Naive thymus-derived CD4-positive, alpha-beta T cell (primary cell): ENCODE measurements at regions not wholly inside any gene's neighbourhood (a gene's known extent, or its start where the extent isn't known, plus 50 kb on each side); places are given as distances from the start of the nearest gene placed in this dataset.

Source experiments
- ATAC-seq: fragments of 150-1000 bp; cut with Tn5 transposase; 2 replicates; pipeline ENCODE4 v1.10.0; 2021; ENCODE audit warnings: mild to moderate bottlenecking, moderate library complexity
- CTCF ChIA-PET: fragments of 350-600 bp; sonication (Branson Sonifier 250); formaldehyde crosslinking; loops from one replicate; lab custom pipeline; 2021; ENCODE audit warnings: antibody characterized with exemption; lab: Charles Lee
- POLR2A ChIA-PET: fragments of 350-600 bp; sonication (Branson Sonifier 250); formaldehyde crosslinking; loops from one replicate; lab custom pipeline; 2021; ENCODE audit warnings: antibody characterized with exemption, inconsistent platforms; lab: Charles Lee
- DNase-seq, 9 donors: peaks; one replicate each; pipeline versions ENCODE4 v3.0.0 to v3.0.0-alpha.2; 2020 to 2022; ENCODE audit warnings: mixed read lengths in 1 of 9
- H3K27ac ChIP-seq: one replicate; pipeline ENCODE4 v1.7.0; 2013; ENCODE audit warnings: mild to moderate bottlenecking, low read depth, low read length, moderate library complexity
- H3K27me3 ChIP-seq, 2 donors: one replicate each; pipeline ENCODE4 v1.7.0; 2013; ENCODE audit warnings: low read length in 2 of 2, mild to moderate bottlenecking in 2 of 2, moderate library complexity in 2 of 2; ENCODE audit not compliant: control insufficient read depth in 2 of 2, insufficient read depth in 2 of 2
- H3K36me3 ChIP-seq, 3 experiments: 1 replicate in 2 of 3; 2 replicates in 1 of 3; pipeline ENCODE4 v1.7.0; 2013; ENCODE audit warnings: low read length in 3 of 3, mild to moderate bottlenecking in 3 of 3, moderate library complexity in 1 of 3; ENCODE audit not compliant: insufficient read depth in 3 of 3, control insufficient read depth in 2 of 3
- H3K4me1 ChIP-seq, 2 donors: one replicate each; pipeline ENCODE4 v1.7.0; 2013; ENCODE audit warnings: low read length in 2 of 2, mild to moderate bottlenecking in 2 of 2, moderate library complexity in 1 of 2; ENCODE audit not compliant: control insufficient read depth in 2 of 2, insufficient read depth in 2 of 2
- H3K4me3 ChIP-seq: 2 replicates; pipeline ENCODE4 v1.7.0; 2013; ENCODE audit warnings: mild to moderate bottlenecking, low read length
- H3K9me3 ChIP-seq, 3 experiments: 1 replicate in 2 of 3; 2 replicates in 1 of 3; pipeline ENCODE4 v1.7.0; 2013; ENCODE audit warnings: low read length in 3 of 3; ENCODE audit not compliant: control insufficient read depth in 2 of 3
- H3K27ac Mint-ChIP-seq, 9 donors: one replicate each; pipeline ENCODE4 v1.8.0; 2020 to 2022; ENCODE audit warnings: mixed read lengths in 9 of 9, mild to moderate bottlenecking in 8 of 9, moderate library complexity in 5 of 9, inconsistent platforms in 2 of 9
- H3K27me3 Mint-ChIP-seq, 5 donors: one replicate each; pipeline ENCODE4 v1.8.0; 2021 to 2022; ENCODE audit warnings: mixed read lengths in 5 of 5, mild to moderate bottlenecking in 1 of 5
- H3K36me3 Mint-ChIP-seq, 5 donors: one replicate each; pipeline ENCODE4 v1.8.0; 2020 to 2022; ENCODE audit warnings: mixed read lengths in 5 of 5, mild to moderate bottlenecking in 3 of 5, inconsistent platforms in 1 of 5
- H3K4me1 Mint-ChIP-seq, 7 donors: one replicate each; pipeline ENCODE4 v1.8.0; 2020 to 2022; ENCODE audit warnings: mixed read lengths in 7 of 7, mild to moderate bottlenecking in 3 of 7, inconsistent platforms in 1 of 7
- H3K4me3 Mint-ChIP-seq, 10 donors: one replicate each; pipeline ENCODE4 v1.8.0; 2020 to 2022; ENCODE audit warnings: mild to moderate bottlenecking in 10 of 10, mixed read lengths in 10 of 10, moderate library complexity in 6 of 10, inconsistent platforms in 2 of 10
- H3K9me3 Mint-ChIP-seq, 11 donors: one replicate each; pipeline ENCODE4 v1.8.0; 2020 to 2022; ENCODE audit warnings: mixed read lengths in 11 of 11, mild to moderate bottlenecking in 4 of 11, inconsistent platforms in 1 of 11, moderate library complexity in 1 of 11
- intact Hi-C, 2 donors: fragments of 100-400 bp; cut with micrococcal nuclease; formaldehyde crosslinking; loops; one replicate each; pipeline ENCODE4 v1.15.1; 2023

- no peak for ATAC-seq
- no peaks in the 10 kb centered on the region for H3K9me3 ChIP-seq
- ChIA-PET POLR2A (no interaction called here), CTCF (no interaction called here)
- Mint-ChIP-seq H3K27ac (no peak overlapping the region), H3K9me3 (peaks cover 0 to 3% (median 0%) of the 10 kb centered on the region in 11 donors), H3K36me3 (no peaks in the 10 kb centered on the region), H3K4me3 (no peak overlapping the region), H3K27me3 (peaks cover 0 to 9% (median 0%) of the 10 kb centered on the region in 5 donors), H3K4me1 (no peaks in the 10 kb centered on the region)
- H3K27ac ChIP-seq: no peak overlapping the region
- no peaks in the 10 kb centered on the region for H3K27me3 ChIP-seq
- no peaks in the 10 kb centered on the region for H3K4me1 ChIP-seq
- no peak for DNase-seq
- H3K36me3 ChIP-seq: no peaks in the 10 kb centered on the region
- intact Hi-C loops: no loop called here
- no peak overlapping the region for H3K4me3 ChIP-seq
Observed at GRCh38 chr4:175929932-175930331, 117.9 kb upstream of the GPM6A start.

- no peaks in the 10 kb centered on the region for H3K27me3 ChIP-seq
- H3K27me3 Mint-ChIP-seq: peaks cover 0 to 14% (median 0%) of the 10 kb centered on the region in 5 donors
- H3K4me3 Mint-ChIP-seq: no peak overlapping the region
- ChIA-PET CTCF (no interaction called here), POLR2A (no interaction called here)
- H3K36me3 Mint-ChIP-seq: no peaks in the 10 kb centered on the region
- H3K9me3 Mint-ChIP-seq: peaks cover 0 to 3% (median 0%) of the 10 kb centered on the region in 11 donors
- H3K27ac ChIP-seq: no peak overlapping the region
- no peak overlapping the region for H3K27ac Mint-ChIP-seq
- no peak overlapping the region for H3K4me3 ChIP-seq
- no peaks in the 10 kb centered on the region for H3K4me1 Mint-ChIP-seq
- H3K36me3 ChIP-seq: no peaks in the 10 kb centered on the region
- no peaks in the 10 kb centered on the region for H3K4me1 ChIP-seq
- no peaks in the 10 kb centered on the region for H3K9me3 ChIP-seq
- DNase-seq (no peak), ATAC-seq (no peak)
- intact Hi-C loops: no loop called here
Observed at GRCh38 chr4:175930471-175930870, 118.4 kb upstream of the GPM6A start.

- no peaks in the 10 kb centered on the region for H3K36me3 Mint-ChIP-seq
- DNase-seq (no peak), ATAC-seq (no peak)
- ChIA-PET CTCF (no interaction called here), POLR2A (no interaction called here)
- H3K4me3 ChIP-seq: no peak overlapping the region
- no peaks in the 10 kb centered on the region for H3K27me3 ChIP-seq
- intact Hi-C loops: no loop called here
- peaks cover 0 to 14% (median 0%) of the 10 kb centered on the region in 5 donors for H3K27me3 Mint-ChIP-seq
- no peaks in the 10 kb centered on the region for H3K4me1 Mint-ChIP-seq
- no peaks in the 10 kb centered on the region for H3K4me1 ChIP-seq
- no peak overlapping the region for H3K27ac Mint-ChIP-seq
- H3K9me3 Mint-ChIP-seq: peaks cover 0 to 3% (median 0%) of the 10 kb centered on the region in 11 donors
- no peak overlapping the region for H3K4me3 Mint-ChIP-seq
- no peaks in the 10 kb centered on the region for H3K36me3 ChIP-seq
- no peaks in the 10 kb centered on the region for H3K9me3 ChIP-seq
- no peak overlapping the region for H3K27ac ChIP-seq
Observed at GRCh38 chr4:175932116-175932515, 120.1 kb upstream of the GPM6A start.

GRCh38 chr4:175934506-175934905, 122.4 kb upstream of the GPM6A start:
- H3K4me3 Mint-ChIP-seq: no peak overlapping the region
- H3K9me3 Mint-ChIP-seq: peaks cover 0 to 2% (median 0%) of the 10 kb centered on the region in 11 donors
- no peaks in the 10 kb centered on the region for H3K27me3 ChIP-seq
- POLR2A ChIA-PET: no interaction called here
- no peak overlapping the region for H3K4me3 ChIP-seq
- intact Hi-C loops: no loop called here
- no peaks in the 10 kb centered on the region for H3K4me1 Mint-ChIP-seq
- no peaks in the 10 kb centered on the region for H3K9me3 ChIP-seq
- ATAC-seq (no peak), DNase-seq (no peak)
- CTCF ChIA-PET: no interaction called here
- H3K36me3 Mint-ChIP-seq: no peaks in the 10 kb centered on the region
- no peaks in the 10 kb centered on the region for H3K4me1 ChIP-seq
- peaks cover 0 to 14% (median 0%) of the 10 kb centered on the region in 5 donors for H3K27me3 Mint-ChIP-seq
- no peak overlapping the region for H3K27ac Mint-ChIP-seq
- H3K36me3 ChIP-seq: no peaks in the 10 kb centered on the region
- no peak overlapping the region for H3K27ac ChIP-seq

GRCh38 chr4:175935016-175935661, 123.1 kb upstream of the GPM6A start:
- Histone ChIP-seq H3K27ac (no peak overlapping the region), H3K27me3 (no peaks in the 10 kb centered on the region), H3K4me3 (no peak overlapping the region), H3K4me1 (no peaks in the 10 kb centered on the region), H3K36me3 (no peaks in the 10 kb centered on the region), H3K9me3 (no peaks in the 10 kb centered on the region)
- Mint-ChIP-seq H3K4me3 (no peak overlapping the region), H3K9me3 (peaks cover 0 to 2% (median 0%) of the 10 kb centered on the region in 11 donors), H3K36me3 (no peaks in the 10 kb centered on the region), H3K4me1 (no peaks in the 10 kb centered on the region), H3K27ac (no peak overlapping the region), H3K27me3 (peaks cover 0 to 14% (median 0%) of the 10 kb centered on the region in 5 donors)
- intact Hi-C loops: no loop called here
- DNase-seq: no peak
- ATAC-seq: no peak
- ChIA-PET CTCF (no interaction called here), POLR2A (no interaction called here)

- ChIA-PET POLR2A (no interaction called here), CTCF (no interaction called here)
- no peaks in the 10 kb centered on the region for H3K9me3 ChIP-seq
- H3K27ac Mint-ChIP-seq: no peak overlapping the region
- no peaks in the 10 kb centered on the region for H3K27me3 ChIP-seq
- no peaks in the 10 kb centered on the region for H3K9me3 Mint-ChIP-seq
- H3K36me3 ChIP-seq: no peaks in the 10 kb centered on the region
- peaks cover 0 to 10% (median 6%) of the 10 kb centered on the region in 7 donors for H3K4me1 Mint-ChIP-seq
- DNase-seq: no peak
- ATAC-seq: no peak
- H3K4me3 ChIP-seq: no peak overlapping the region
- peaks cover 10 to 27% (median 12%) of the 10 kb centered on the region in 5 donors for H3K27me3 Mint-ChIP-seq
- H3K36me3 Mint-ChIP-seq: no peaks in the 10 kb centered on the region
- intact Hi-C loops: no loop called here
- H3K4me1 ChIP-seq: peaks cover 0 to 3% of the 10 kb centered on the region in 2 donors
- no peak overlapping the region for H3K4me3 Mint-ChIP-seq
- H3K27ac ChIP-seq: no peak overlapping the region
Observed at GRCh38 chr4:175944126-175944910, 121.3 kb upstream of the WDR17 start.
